Hepatocyte (in vitro differentiated cells): ENCODE measurements at regions not wholly inside any gene's neighbourhood (a gene's known extent, or its start where the extent isn't known, plus 50 kb on each side); places are given as distances from the start of the nearest gene placed in this dataset.

ENCODE experiments used
- DNase-seq: peaks from one replicate; pipeline ENCODE4 v3.0.0-alpha.2; 2016; ENCODE audit warnings: low spot score
- H2AFZ ChIP-seq: fragments of 200-600 bp; sonication (generic); 2 replicates; pipeline ENCODE4 v1.6.0; 2016; ENCODE audit warnings: antibody characterized with exemption, mild to moderate bottlenecking
- H3K27ac ChIP-seq: fragments of 200-600 bp; sonication (generic); 2 replicates; pipeline ENCODE4 v1.5.1; 2016; ENCODE audit warnings: mild to moderate bottlenecking
- H3K27me3 ChIP-seq: fragments of 200-600 bp; sonication (generic); 2 replicates; pipeline ENCODE4 v1.6.1; 2016
- H3K36me3 ChIP-seq: fragments of 200-600 bp; sonication (generic); replicated peaks from 2 replicates; pipeline ENCODE4 v1.5.1; 2016; ENCODE audit warnings: low read depth; ENCODE audit not compliant: insufficient read depth
- H3K4me1 ChIP-seq: fragments of 200-600 bp; sonication (generic); 2 replicates; pipeline ENCODE4 v1.5.1; 2016; ENCODE audit warnings: mild to moderate bottlenecking, moderate library complexity; ENCODE audit not compliant: insufficient read depth
- H3K4me2 ChIP-seq: fragments of 200-600 bp; sonication (generic); 2 replicates; pipeline ENCODE4 v1.6.0; 2016
- H3K4me3 ChIP-seq: fragments of 200-600 bp; sonication (generic); 2 replicates; pipeline ENCODE4 v1.5.1; 2016; ENCODE audit warnings: mild to moderate bottlenecking
- H3K79me2 ChIP-seq: fragments of 200-600 bp; sonication (generic); 2 replicates; pipeline ENCODE4 v1.6.0; 2017; ENCODE audit warnings: mild to moderate bottlenecking
- H3K9me2 ChIP-seq: fragments of 200-600 bp; sonication (generic); replicated peaks from 2 replicates; pipeline ENCODE4 v1.6.0; 2017; ENCODE audit warnings: mild to moderate bottlenecking; ENCODE audit not compliant: insufficient read depth
- H3K9me3 ChIP-seq: fragments of 200-600 bp; sonication (generic); 2 replicates; pipeline ENCODE4 v1.5.1; 2016; ENCODE audit warnings: low read depth, mild to moderate bottlenecking
- H4K20me1 ChIP-seq: fragments of 200-600 bp; sonication (generic); 2 replicates; pipeline ENCODE4 v1.6.0; 2016; ENCODE audit warnings: mild to moderate bottlenecking; ENCODE audit not compliant: insufficient read depth, poor library complexity, severe bottlenecking
- CTCF ChIP-seq: fragments of 200-600 bp; sonication (generic); IDR thresholded peaks from 2 replicates; pipeline ENCODE4 v1.5.1; 2016; ENCODE audit warnings: antibody characterized with exemption, mild to moderate bottlenecking; ENCODE audit not compliant: poor library complexity
- EZH2 ChIP-seq: fragments of 200-600 bp; sonication (generic); IDR thresholded peaks from 2 replicates; pipeline ENCODE4 v1.6.1; 2016; ENCODE audit warnings: antibody characterized with exemption, mild to moderate bottlenecking, borderline replicate concordance
- EZH2phosphoT487 ChIP-seq: fragments of 200-600 bp; sonication (generic); IDR thresholded peaks from one replicate; pipeline ENCODE4 v1.6.1; 2018; ENCODE audit warnings: antibody characterized with exemption, mild to moderate bottlenecking, low read depth, moderate library complexity; ENCODE audit not compliant: unreplicated experiment, severe bottlenecking
- WGBS: methylation state at CpG from one replicate; pipeline ENCODE4 v1.1.6; 2016; ENCODE audit warnings: low lambda C conversion rate; ENCODE audit errors: missing lambda C conversion rate; 5-methylcytosine and 5-hydroxymethylcytosine counted together

- Histone ChIP-seq H3K27ac (peak overlapping the region; percentile 88), H3K27me3 (no peaks in the 10 kb centered on the region), H3K4me2 (no peak overlapping the region), H3K9me2 (no peaks in the 10 kb centered on the region), H2AFZ (no peak overlapping the region), H4K20me1 (no peaks in the 10 kb centered on the region), H3K79me2 (no peaks in the 10 kb centered on the region), H3K4me1 (peaks cover 6% of the 10 kb centered on the region), H3K36me3 (no peaks in the 10 kb centered on the region), H3K4me3 (no peak overlapping the region), H3K9me3 (no peaks in the 10 kb centered on the region)
- TF ChIP-seq CTCF = no peak
- TF ChIP-seq EZH2phosphoT487 = no peak
- no peak for TF ChIP-seq EZH2
- 90% methylated on average over 3 of the region's 3 CpGs for WGBS
- no peak for DNase-seq
These were observed 265.7 kb upstream of the BOD1L1 start for GRCh38 chr4:13893211-13893610.

- no peaks in the 10 kb centered on the region for H3K36me3 ChIP-seq
- 95% methylated on average over 2 of the region's 2 CpGs for WGBS
- no peaks in the 10 kb centered on the region for H3K9me2 ChIP-seq
- H3K9me3 ChIP-seq = no peaks in the 10 kb centered on the region
- H4K20me1 ChIP-seq = no peaks in the 10 kb centered on the region
- H2AFZ ChIP-seq = no peak overlapping the region
- no peak overlapping the region for H3K27ac ChIP-seq
- no peaks in the 10 kb centered on the region for H3K79me2 ChIP-seq
- peaks cover 6% of the 10 kb centered on the region for H3K4me1 ChIP-seq
- H3K4me3 ChIP-seq = no peak overlapping the region
- H3K4me2 ChIP-seq = no peak overlapping the region
- DNase-seq = no peak
- no peak for TF ChIP-seq CTCF
- no peak for TF ChIP-seq EZH2phosphoT487
- TF ChIP-seq EZH2 = no peak
- no peaks in the 10 kb centered on the region for H3K27me3 ChIP-seq
These were observed 266.5 kb upstream of the BOD1L1 start for GRCh38 chr4:13893987-13894386.

- H3K4me1 ChIP-seq = no peaks in the 10 kb centered on the region
- no peaks in the 10 kb centered on the region for H3K36me3 ChIP-seq
- H4K20me1 ChIP-seq = no peaks in the 10 kb centered on the region
- no peaks in the 10 kb centered on the region for H3K79me2 ChIP-seq
- no peak overlapping the region for H2AFZ ChIP-seq
- H3K4me2 ChIP-seq = no peak overlapping the region
- 89% methylated on average over 4 of the region's 4 CpGs for WGBS
- no peaks in the 10 kb centered on the region for H3K9me2 ChIP-seq
- no peak overlapping the region for H3K27ac ChIP-seq
- H3K4me3 ChIP-seq = no peak overlapping the region
- DNase-seq = no peak
- no peaks in the 10 kb centered on the region for H3K9me3 ChIP-seq
- TF ChIP-seq EZH2phosphoT487 = no peak
- TF ChIP-seq CTCF = no peak
- TF ChIP-seq EZH2 = no peak
- no peaks in the 10 kb centered on the region for H3K27me3 ChIP-seq
These were observed 273.3 kb upstream of the BOD1L1 start for GRCh38 chr4:13900780-13901179.

GRCh38 chr4:13902146-13902545, 274.6 kb upstream of the BOD1L1 start:
- Histone ChIP-seq H3K4me3 (no peak overlapping the region), H4K20me1 (no peaks in the 10 kb centered on the region), H3K79me2 (no peaks in the 10 kb centered on the region), H3K36me3 (no peaks in the 10 kb centered on the region), H3K27ac (no peak overlapping the region), H3K9me3 (no peaks in the 10 kb centered on the region), H3K4me1 (no peaks in the 10 kb centered on the region), H3K4me2 (no peak overlapping the region), H3K9me2 (no peaks in the 10 kb centered on the region), H3K27me3 (no peaks in the 10 kb centered on the region), H2AFZ (no peak overlapping the region)
- TF ChIP-seq EZH2 (no peak), EZH2phosphoT487 (no peak), CTCF (no peak)
- 100% methylated on average over 1 of the region's 1 CpG for WGBS
- DNase-seq = no peak
